Suppressor macrophage (primary cell): ENCODE measurements at regions not wholly inside any gene's neighbourhood (a gene's known extent, or its start where the extent isn't known, plus 50 kb on each side); places are given as distances from the start of the nearest gene placed in this dataset.
"Not testable (repeated sequence)": the region's sequence is repeated elsewhere in the genome, so short reads cannot be mapped to it uniquely, and the experiment has no call there.

Experiments used
- DNase-seq, 4 experiments: peaks; one replicate each; pipeline ENCODE4 v3.0.0-alpha.2; 2020 to 2022

DNA sequence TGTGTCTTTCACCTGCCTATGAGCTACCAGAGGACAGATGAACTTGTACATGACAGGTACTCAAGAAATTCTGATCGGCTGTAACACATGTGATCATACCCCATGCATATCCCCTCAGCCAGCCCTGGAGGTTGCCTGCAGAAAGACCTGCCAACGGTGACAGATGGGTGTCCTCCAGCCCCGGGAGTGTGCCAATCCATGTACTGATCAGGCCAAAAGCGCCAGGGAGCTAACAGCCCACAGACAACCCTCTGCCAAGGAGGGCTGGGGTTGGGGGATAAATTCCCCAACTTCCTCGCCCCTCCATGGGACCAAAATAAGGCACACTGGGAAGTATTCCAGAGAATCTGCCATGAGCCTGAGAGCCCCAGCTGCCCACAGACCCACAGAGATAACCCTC, 189.4 kb downstream of the CCT6B start:
- no peak for DNase-seq

DNA sequence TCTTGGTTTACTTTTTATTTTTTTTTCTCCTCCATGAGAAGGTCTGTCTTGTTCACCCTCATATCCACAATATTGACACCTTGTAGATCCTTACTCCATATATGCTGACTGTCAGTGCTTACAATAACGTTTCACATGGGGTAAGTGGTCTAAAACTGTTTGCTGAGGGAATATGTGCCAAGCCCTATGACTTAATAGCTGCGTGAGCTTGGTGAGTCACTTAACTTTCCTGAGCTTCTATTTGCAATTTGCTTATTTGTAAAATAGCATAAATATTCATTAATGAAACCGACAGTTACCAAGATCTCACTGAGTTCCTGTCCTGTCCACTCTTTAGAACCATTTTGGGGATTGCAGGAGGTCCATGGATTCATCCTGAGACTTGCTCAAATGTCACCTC, 190.7 kb downstream of the CCT6B start:
- DNase-seq = no peak

DNA sequence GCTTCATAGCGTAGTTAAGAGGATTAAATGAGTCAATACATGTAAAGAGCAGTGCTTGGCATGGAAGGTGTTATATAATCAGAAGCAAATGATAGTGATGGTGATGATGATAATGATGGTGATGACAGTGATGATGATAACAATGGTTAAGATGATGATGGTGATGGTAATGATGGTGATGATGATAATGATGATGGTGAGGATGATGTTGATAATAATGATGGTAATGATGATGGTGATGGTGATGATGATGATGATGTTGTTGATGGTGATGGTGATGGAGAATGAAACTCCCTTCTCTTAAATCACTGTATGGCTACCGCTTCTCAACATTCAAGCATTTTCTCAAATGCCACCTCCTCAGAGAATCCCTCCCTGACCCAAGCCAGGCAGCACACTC, 190.5 kb downstream of the TMEM132E start:
- DNase-seq = no peak

DNA sequence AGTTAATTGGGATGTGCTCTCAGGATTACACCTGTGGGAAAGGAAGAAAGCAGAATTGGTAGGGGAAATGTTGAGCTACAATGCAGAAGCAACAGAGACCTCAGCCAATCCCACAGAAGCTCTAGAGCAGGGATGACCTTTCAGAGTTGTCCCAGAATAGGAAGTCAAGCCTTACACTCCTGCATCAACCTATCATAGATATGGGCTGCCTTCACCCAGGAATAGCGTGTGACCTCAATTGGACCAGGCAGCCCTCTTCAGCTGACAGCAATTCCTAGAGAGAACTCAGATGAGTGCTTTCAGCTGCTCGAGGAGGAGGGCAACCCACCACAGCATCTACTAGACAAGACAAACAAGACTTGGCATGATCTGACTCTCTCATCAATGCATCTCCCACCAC, 189.7 kb downstream of the TMEM132E start:
- DNase-seq = no peak

DNA sequence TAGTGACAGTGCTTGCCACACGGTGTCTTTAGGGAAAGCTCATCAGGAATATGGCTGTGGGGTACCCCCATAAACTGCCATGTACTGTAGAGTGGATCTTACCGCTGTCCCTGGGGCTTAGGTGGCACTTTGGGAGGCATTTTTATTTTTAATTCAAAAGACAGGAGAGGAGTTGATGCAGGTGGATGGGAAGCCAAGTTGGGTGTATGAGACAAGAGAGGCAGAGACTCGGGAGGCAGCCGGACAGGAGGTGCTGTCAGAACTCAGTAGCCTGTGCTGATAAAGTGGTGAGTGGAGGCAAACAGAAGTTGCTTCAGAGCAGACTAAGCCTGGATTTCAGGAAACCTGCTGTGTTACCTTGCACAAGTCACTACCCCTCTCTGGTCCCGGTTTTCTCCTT, 185.9 kb downstream of the TMEM132E start:
- no peak for DNase-seq

DNA sequence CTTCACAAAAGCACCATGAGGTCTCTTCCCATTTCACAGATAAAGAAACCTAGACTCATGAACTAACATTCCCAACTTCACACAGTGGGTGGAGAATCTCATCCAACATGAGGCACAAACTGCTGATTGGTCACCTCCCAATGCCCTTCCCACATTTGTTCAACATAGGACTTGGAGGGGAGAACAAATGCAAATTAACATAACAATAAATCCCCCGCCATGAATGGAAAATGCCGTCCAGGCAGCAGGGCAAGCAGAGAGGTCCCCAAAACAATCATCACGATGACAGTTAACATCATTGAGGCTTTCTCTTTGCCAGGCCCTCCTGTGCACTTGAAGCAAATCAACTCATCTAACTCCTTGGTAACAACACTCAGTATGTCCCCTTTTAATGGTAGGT, 185.3 kb downstream of the TMEM132E start:
- no peak for DNase-seq

DNA sequence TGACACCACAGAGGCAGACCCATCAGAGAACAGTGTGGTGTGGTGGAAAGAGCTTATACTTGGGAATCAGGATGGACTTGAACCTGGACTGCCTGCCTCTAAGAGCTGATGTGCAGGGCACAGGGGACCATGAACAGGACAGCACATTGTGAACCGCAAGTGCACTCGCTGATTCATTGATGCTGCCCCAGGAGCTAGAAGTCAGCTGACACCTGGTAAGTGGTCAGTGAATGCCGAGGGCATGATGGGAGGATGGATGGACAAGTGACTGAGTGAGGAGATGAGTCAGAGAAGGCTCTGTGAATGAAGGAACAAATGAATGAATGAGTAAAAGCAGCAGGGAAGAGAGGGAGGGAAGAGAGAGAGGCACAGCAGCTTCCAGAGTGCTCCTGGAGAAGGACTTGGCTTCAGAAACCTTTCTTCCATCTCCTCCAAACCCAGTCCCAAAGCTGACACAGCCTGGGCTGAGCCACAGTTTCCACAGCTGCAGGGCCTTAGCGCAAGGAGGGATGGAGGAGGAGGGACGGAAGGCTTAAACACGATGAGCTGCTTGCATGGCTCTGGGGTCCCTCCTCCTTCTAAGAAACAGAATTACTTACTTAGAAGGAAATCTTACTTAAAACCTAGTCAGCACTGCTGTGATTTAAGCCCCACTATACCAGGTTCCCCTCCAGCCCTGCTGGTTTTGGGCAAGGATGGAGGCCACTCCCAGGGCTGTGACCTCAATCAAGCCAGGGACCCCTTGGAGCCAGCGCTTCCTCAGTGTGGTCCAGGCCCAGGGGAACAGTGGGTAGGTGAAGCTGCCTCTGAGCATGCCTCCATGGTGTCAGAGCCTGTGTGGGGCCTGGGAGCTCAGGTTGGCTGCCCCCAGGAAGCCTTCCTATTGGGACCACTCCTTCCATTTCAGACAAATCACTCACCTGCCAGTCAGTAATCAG, 184.6 kb downstream of the TMEM132E start:
- no peak for DNase-seq

DNA sequence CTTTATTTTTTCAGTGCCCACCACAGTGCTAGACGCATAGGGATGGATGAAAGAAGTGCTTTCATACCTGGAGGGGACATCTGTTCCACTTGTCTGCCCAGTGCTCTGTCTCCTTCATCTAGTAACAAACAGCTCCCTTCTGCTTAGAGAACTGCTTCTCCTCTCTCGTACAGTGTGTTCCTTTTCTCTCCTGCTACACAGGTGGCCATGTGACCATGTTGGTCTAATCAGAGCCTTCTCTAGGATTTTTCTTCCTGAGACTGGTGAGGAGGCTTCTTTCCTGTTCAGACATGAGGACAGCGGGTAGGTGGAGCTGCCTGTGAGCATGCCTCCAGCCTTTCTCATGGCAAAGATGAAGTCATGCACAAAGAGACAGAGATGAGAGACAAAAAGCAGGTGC, 182.7 kb downstream of the TMEM132E start:
- DNase-seq = no peak

DNA sequence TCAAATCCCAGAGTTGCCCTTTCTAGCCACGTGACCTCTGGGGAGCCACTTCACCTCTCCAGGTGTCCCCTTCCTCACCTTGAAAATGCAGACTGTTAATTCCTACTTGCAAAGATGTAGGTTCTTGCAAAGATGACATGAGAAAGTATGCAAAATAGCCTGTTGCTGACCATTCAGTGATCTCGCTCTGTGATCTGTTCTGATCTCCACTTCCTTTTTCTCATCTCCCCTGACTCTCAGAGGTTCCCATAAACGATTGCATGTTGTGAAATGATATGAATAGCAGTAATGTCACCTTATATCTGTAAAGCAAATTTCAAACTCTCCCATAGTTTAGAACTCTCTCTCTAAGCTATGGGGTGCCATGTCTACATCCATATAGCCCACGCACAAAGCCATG, 182.3 kb downstream of the TMEM132E start:
- DNase-seq = peak in 2 of 4 experiments; percentile 3 to 4

- no peak for DNase-seq
Observed at GRCh38 chr17:34760931-34761495, 181.6 kb downstream of the TMEM132E start.

DNA sequence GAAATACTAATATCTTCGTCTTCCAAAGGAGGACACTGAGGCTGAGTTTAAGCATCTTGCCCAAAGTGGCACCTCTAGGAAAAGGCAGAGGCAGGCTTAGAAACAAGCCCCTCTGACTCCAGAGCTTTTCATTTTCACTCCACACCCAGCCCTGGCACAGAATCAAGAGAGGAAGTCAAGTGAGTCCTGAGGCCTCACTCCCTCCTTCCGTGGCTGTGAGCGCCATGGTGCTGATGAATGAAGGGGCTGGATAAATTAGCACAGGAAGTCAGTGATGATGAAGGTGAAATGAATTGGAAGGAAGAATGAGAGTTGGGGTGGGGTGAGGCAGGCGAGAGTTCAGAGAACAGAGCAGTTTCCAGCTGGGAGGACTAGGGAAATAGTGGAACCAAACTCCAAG, 179.3 kb downstream of the TMEM132E start:
- no peak for DNase-seq

GRCh38 chr17:34758316-34758715, 178.9 kb downstream of the TMEM132E start:
- DNase-seq = no peak

- DNase-seq = no peak
Observed at GRCh38 chr17:34757611-34758010, 178.2 kb downstream of the TMEM132E start.

DNA sequence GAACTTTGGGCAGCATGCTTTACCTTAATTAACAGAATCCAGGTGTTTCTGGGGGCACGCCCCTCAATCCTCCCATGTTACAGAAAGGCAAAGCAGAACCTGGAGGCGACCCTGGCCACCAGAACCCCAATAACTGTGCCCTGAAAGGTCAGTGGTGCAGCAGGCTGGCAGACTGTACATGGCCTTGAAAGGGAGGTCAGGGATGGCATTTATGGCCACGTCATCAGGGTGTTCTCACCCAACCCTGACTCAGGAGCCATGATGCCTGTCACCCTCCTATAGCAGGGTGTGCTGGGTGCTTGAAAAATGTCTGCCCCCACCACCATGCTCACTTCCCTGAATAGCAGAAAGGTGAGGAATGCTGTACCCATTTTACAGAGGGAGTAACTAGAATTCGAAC, 177.7 kb downstream of the TMEM132E start:
- no peak for DNase-seq

DNA sequence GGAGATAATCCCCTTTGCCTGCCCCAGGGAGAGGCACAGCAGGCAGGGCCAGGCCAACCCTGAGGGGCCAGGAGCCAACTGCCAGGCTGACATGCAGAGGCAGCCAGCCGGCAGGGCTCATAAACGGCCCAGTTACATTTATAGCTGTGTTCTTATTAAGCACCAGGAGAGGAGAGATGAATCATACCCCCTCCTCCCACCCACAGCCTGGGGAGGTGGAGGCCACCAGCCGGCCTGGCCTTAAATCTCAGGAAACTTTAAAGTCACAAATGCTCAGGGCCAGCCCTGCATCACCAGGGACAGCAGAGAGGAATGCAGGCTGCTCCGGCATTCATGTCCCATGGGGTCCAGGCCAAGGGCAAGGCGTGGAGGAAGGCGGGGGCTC, 177.2 kb downstream of the TMEM132E start:
- no peak for DNase-seq

GRCh38 chr17:34755981-34756636, 176.7 kb downstream of the TMEM132E start:
- no peak for DNase-seq

- no peak for DNase-seq
Observed at GRCh38 chr17:34755371-34755770, 176.0 kb downstream of the TMEM132E start.

DNA sequence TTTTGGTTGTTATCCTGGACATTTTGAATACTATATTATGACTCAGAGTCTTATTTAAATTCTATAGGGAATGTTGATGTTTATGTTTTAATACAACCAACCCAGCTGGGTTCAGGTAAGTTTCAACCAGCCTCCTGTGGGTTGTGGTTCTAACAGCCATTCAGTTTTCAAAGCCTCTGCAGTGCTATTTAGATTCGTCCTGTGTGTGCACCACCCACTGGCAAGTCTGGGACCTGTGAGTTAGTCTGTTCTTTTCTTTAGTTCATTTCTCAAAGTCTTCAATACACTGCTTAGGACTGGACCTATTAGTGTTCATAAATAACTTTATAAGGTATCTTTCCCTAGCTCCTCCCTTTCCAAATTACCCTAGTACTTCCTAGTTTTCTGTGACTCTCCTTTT, 170.6 kb downstream of the TMEM132E start:
- DNase-seq = no peak

DNA sequence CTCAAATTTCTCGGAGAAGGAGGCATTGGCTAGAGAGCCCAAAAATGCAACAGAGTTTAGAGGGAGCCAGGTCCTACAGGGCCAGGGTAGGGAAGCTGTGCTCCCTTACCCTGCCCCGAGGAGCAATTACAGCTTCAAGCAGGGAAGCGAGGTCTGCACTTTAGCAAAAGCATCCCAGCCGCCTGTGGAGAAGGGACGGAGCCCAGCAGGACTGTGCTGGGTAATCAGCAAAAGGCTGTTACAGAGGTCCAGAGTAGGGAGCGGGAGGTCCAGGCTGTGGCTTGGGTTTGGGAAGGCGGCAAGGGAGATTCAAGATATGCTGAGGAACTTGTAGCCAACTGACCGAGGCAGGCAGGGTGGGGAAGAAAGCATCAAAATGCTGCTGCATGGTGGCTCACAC, 162.6 kb downstream of the TMEM132E start:
- no peak for DNase-seq

- DNase-seq = peak in 2 of 4 experiments; percentile 5 to 10
Observed at GRCh38 chr17:34740565-34741520, 161.5 kb downstream of the TMEM132E start.

GRCh38 chr17:34739386-34739785, 160.0 kb downstream of the TMEM132E start:
- DNase-seq = peak in 1 of 4 experiments; percentile 21

- not testable (repeated sequence) for DNase-seq
Observed at GRCh38 chr17:34737673-34738072, 158.3 kb downstream of the TMEM132E start.

DNA sequence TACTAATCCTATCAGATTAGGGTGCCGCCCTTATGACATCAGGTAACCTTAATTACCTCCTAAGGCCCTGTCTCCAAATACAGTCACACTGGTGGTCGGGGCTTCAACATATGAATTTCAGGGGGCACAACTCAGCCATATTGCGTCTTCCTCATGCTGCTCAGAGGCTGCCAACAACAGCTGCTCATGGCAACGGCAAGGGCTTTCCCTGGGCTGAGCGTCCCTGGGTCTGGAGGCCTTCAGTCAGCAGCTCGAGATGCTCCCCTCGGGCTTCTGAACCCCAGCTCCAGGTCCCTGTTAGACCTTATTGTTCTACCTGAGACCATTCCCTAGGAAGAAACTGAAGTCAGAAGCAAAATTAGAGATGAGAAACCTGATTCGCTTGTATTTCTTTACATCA, 157.2 kb downstream of the TMEM132E start:
- DNase-seq = no peak
